Ectodermal cell (in vitro differentiated cells): ENCODE measurements at regions not wholly inside any gene's neighbourhood (a gene's known extent, or its start where the extent isn't known, plus 50 kb on each side); places are given as distances from the start of the nearest gene placed in this dataset.
"Not testable (repeated sequence)": the region's sequence is repeated elsewhere in the genome, so short reads cannot be mapped to it uniquely, and the experiment has no call there.

ENCODE experiments used
- H3K27ac ChIP-seq: 2 replicates; pipeline ENCODE4 v1.7.0; 2013; ENCODE audit warnings: mild to moderate bottlenecking, low read depth, low read length; ENCODE audit not compliant: insufficient read depth, poor library complexity, severe bottlenecking
- H3K27me3 ChIP-seq: 2 replicates; pipeline ENCODE4 v1.7.0; 2013; ENCODE audit warnings: mild to moderate bottlenecking, low read length; ENCODE audit not compliant: insufficient read depth, control insufficient read depth, poor library complexity, severe bottlenecking
- H3K36me3 ChIP-seq: one replicate; pipeline ENCODE4 v1.7.0; 2013; ENCODE audit warnings: low read length; ENCODE audit not compliant: control insufficient read depth, insufficient read depth
- H3K4me1 ChIP-seq: one replicate; pipeline ENCODE4 v1.7.0; 2013; ENCODE audit warnings: low read length; ENCODE audit not compliant: control insufficient read depth, insufficient read depth
- H3K4me3 ChIP-seq: 2 replicates; pipeline ENCODE4 v1.7.0; 2013; ENCODE audit warnings: low read depth, low read length, control low read depth; ENCODE audit not compliant: insufficient read depth
- H3K9me3 ChIP-seq: 2 replicates; pipeline ENCODE4 v1.7.0; 2013; ENCODE audit warnings: mild to moderate bottlenecking, low read length, moderate library complexity; ENCODE audit not compliant: control insufficient read depth
- WGBS, 2 experiments: methylation state at CpG; one replicate each; pipeline ENCODE4 v1.1.7; 2013; ENCODE audit warnings: missing lambda C conversion rate in 2 of 2; 5-methylcytosine and 5-hydroxymethylcytosine counted together

- Histone ChIP-seq H3K9me3 (no peaks in the 10 kb centered on the region), H3K4me1 (no peaks in the 10 kb centered on the region), H3K36me3 (no peaks in the 10 kb centered on the region), H3K27me3 (no peaks in the 10 kb centered on the region), H3K27ac (no peak overlapping the region), H3K4me3 (no peak overlapping the region)
- 93 to 96% methylated on average over 2 of the region's 2 CpGs for WGBS, 2 experiments
Measured at GRCh38 chr6:16822529-16822928, 61.3 kb upstream of the ATXN1 start.

GRCh38 chr6:16821834-16822264 lies 60.6 kb upstream of the ATXN1 start:
- Histone ChIP-seq H3K4me3 (no peak overlapping the region), H3K36me3 (no peaks in the 10 kb centered on the region), H3K9me3 (no peaks in the 10 kb centered on the region), H3K4me1 (no peaks in the 10 kb centered on the region), H3K27me3 (no peaks in the 10 kb centered on the region), H3K27ac (no peak overlapping the region)
- WGBS, 2 experiments, result 92% methylated on average over 5 of the region's 5 CpGs

- not testable (repeated sequence) for H3K36me3 ChIP-seq, H3K4me1 ChIP-seq, H3K27ac ChIP-seq, H3K4me3 ChIP-seq, H3K9me3 ChIP-seq, H3K27me3 ChIP-seq
- WGBS, 2 experiments, result 86 to 89% methylated on average over 3 of the region's 3 CpGs
Measured at GRCh38 chr6:16820262-16820661, 59.0 kb upstream of the ATXN1 start.

GRCh38 chr6:16819752-16820151 lies 58.5 kb upstream of the ATXN1 start:
- Histone ChIP-seq H3K27ac (no peak overlapping the region), H3K27me3 (no peaks in the 10 kb centered on the region), H3K4me1 (no peaks in the 10 kb centered on the region), H3K36me3 (no peaks in the 10 kb centered on the region), H3K9me3 (no peaks in the 10 kb centered on the region), H3K4me3 (no peak overlapping the region)
- WGBS, 2 experiments, result 86 to 94% methylated on average over 2 to 3 of the region's 3 CpGs

- no peak overlapping the region for H3K27ac ChIP-seq
- H3K4me3 ChIP-seq, result no peak overlapping the region
- no peaks in the 10 kb centered on the region for H3K4me1 ChIP-seq
- WGBS, 2 experiments, result 94 to 97% methylated on average over 4 to 5 of the region's 5 CpGs
- H3K36me3 ChIP-seq, result no peaks in the 10 kb centered on the region
- no peaks in the 10 kb centered on the region for H3K9me3 ChIP-seq
- no peaks in the 10 kb centered on the region for H3K27me3 ChIP-seq
Measured at GRCh38 chr6:16818992-16819626, 57.8 kb upstream of the ATXN1 start.

GRCh38 chr6:16817594-16817993 lies 56.3 kb upstream of the ATXN1 start:
- no peaks in the 10 kb centered on the region for H3K36me3 ChIP-seq
- WGBS, 2 experiments, result 91 to 96% methylated on average over 3 of the region's 3 CpGs
- H3K4me3 ChIP-seq, result no peak overlapping the region
- H3K4me1 ChIP-seq, result no peaks in the 10 kb centered on the region
- H3K27me3 ChIP-seq, result no peaks in the 10 kb centered on the region
- H3K9me3 ChIP-seq, result no peaks in the 10 kb centered on the region
- no peak overlapping the region for H3K27ac ChIP-seq

GRCh38 chr6:16816891-16817290 lies 55.6 kb upstream of the ATXN1 start:
- no peaks in the 10 kb centered on the region for H3K4me1 ChIP-seq
- no peak overlapping the region for H3K27ac ChIP-seq

GRCh38 chr6:16812993-16813392 lies 51.7 kb upstream of the ATXN1 start:
- Histone ChIP-seq H3K4me3 (no peak overlapping the region), H3K4me1 (no peaks in the 10 kb centered on the region)

More at GRCh38 chr6:16816891-16817290, 55.6 kb upstream of the ATXN1 start:
- Histone ChIP-seq H3K4me3 (no peak overlapping the region), H3K36me3 (no peaks in the 10 kb centered on the region), H3K27me3 (no peaks in the 10 kb centered on the region), H3K9me3 (no peaks in the 10 kb centered on the region)
- 59 to 64% methylated on average over 3 of the region's 3 CpGs for WGBS, 2 experiments

GRCh38 chr6:16811277-16811979 lies 50.2 kb upstream of the ATXN1 start:
- Histone ChIP-seq H3K27me3 (no peaks in the 10 kb centered on the region), H3K36me3 (no peaks in the 10 kb centered on the region), H3K4me1 (no peaks in the 10 kb centered on the region), H3K9me3 (no peaks in the 10 kb centered on the region), H3K27ac (no peak overlapping the region), H3K4me3 (no peak overlapping the region)
- WGBS, 2 experiments, result 85% methylated on average over 2 of the region's 2 CpGs; no CpG with 5 or more reads in 1 of the 2 experiments

More at GRCh38 chr6:16812993-16813392, 51.7 kb upstream of the ATXN1 start:
- Histone ChIP-seq H3K27ac (no peak overlapping the region), H3K27me3 (no peaks in the 10 kb centered on the region), H3K9me3 (no peaks in the 10 kb centered on the region), H3K36me3 (no peaks in the 10 kb centered on the region)
- WGBS, 2 experiments, result 82 to 91% methylated on average over 2 of the region's 2 CpGs
